ENCODE measurements at regions not wholly inside any gene's neighbourhood (a gene's known extent, or its start where the extent isn't known, plus 50 kb on each side); places are given as distances from the start of the nearest gene placed in this dataset.

DNA sequence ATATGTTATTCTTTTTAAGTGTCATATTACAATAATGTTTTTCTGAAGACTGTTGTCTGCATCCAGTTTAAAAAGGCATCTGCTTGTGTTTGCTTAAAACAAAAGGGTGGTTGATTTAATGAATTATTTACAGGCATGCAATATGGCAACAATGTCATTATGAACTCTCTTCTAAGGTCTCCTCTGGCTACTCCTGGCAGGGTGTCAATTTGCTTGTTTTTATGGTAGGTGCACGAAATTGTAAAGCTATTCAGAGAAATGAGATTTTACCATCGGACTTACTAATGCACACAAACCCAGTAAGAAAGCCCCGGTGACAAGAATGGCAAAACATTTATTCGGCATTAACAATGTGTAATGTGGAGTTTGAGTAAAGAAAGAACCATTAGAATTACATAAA is 539.8 kb upstream of the ZNF608 start:
- no peak for FAIRE-seq
- intact Hi-C loops (cut with micrococcal nuclease) (no loop called here), dilution Hi-C loops (cut with MboI; ENCODE audit: extremely low pct_ligation_motif_present, low sequenced_read_pairs) (no loop called here)
- Histone ChIP-seq H2AFZ (ENCODE audit: low read depth, low read length) (no peak overlapping the region), H3K4me3 (replicated peaks in 1 of 3; ENCODE audit: insufficient read depth in 1 of 3, low read depth in 1 of 3, low read length in 3 of 3) (no peak overlapping the region), H4K20me1 (replicated peaks; ENCODE audit: control insufficient read depth, extremely low read depth, insufficient read depth, low read length) (no peaks in the 10 kb centered on the region), H3K9ac (replicated peaks; ENCODE audit: extremely low read depth, insufficient read depth, low read length) (no peak overlapping the region), H3K27ac (ENCODE audit: insufficient read depth, low read depth, low read length) (no peak overlapping the region), H3K79me2 (ENCODE audit: control insufficient read depth, insufficient read depth, low read length) (no peaks in the 10 kb centered on the region), H3K27me3 (ENCODE audit: control insufficient read depth in 2 of 2, insufficient read depth in 2 of 2, low read length in 2 of 2) (no peaks in the 10 kb centered on the region), H3K4me2 (ENCODE audit: insufficient read depth, low read length) (no peak overlapping the region), H3K9me1 (replicated peaks; ENCODE audit: control insufficient read depth, extremely low read depth, insufficient read depth, low read length) (no peaks in the 10 kb centered on the region), H3K9me3 (replicated peaks; ENCODE audit: control insufficient read depth, insufficient read depth, low read length) (no peaks in the 10 kb centered on the region), H3K36me3 (ENCODE audit: control insufficient read depth in 2 of 2, extremely low read depth in 1 of 2, insufficient read depth in 2 of 2, low read length in 2 of 2) (no peaks in the 10 kb centered on the region), H3K4me1 (ENCODE audit: control insufficient read depth, extremely low read depth, insufficient read depth, low read length) (no peaks in the 10 kb centered on the region)
- DNase-seq (ENCODE audit: low read depth, low spot score), result no peak
- POLR2A ChIA-PET, result no interaction called here
- CTCF ChIA-PET, result interaction anchor here (1.8 kb wide), 1 partner anchor 15 kb away, joined by 3 read pairs; no protein-coding TSS in a partner anchor
- no TSS peak for BruUV-seq (replicated peaks)
- TF ChIP-seq, protein P1, sequence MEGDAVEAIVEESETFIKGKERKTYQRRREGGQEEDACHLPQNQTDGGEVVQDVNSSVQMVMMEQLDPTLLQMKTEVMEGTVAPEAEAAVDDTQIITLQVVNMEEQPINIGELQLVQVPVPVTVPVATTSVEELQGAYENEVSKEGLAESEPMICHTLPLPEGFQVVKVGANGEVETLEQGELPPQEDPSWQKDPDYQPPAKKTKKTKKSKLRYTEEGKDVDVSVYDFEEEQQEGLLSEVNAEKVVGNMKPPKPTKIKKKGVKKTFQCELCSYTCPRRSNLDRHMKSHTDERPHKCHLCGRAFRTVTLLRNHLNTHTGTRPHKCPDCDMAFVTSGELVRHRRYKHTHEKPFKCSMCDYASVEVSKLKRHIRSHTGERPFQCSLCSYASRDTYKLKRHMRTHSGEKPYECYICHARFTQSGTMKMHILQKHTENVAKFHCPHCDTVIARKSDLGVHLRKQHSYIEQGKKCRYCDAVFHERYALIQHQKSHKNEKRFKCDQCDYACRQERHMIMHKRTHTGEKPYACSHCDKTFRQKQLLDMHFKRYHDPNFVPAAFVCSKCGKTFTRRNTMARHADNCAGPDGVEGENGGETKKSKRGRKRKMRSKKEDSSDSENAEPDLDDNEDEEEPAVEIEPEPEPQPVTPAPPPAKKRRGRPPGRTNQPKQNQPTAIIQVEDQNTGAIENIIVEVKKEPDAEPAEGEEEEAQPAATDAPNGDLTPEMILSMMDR (IDR thresholded peaks at IDR 0.05; ENCODE audit: extremely low read depth in 1 of 2, insufficient read depth in 1 of 2, low read depth in 1 of 2, low read length in 2 of 2), result no peak
- TF ChIP-seq POLR2AphosphoS5 (IDR thresholded peaks at IDR 0.05; ENCODE audit: insufficient read depth, low read depth, low read length), result no peak

DNA sequence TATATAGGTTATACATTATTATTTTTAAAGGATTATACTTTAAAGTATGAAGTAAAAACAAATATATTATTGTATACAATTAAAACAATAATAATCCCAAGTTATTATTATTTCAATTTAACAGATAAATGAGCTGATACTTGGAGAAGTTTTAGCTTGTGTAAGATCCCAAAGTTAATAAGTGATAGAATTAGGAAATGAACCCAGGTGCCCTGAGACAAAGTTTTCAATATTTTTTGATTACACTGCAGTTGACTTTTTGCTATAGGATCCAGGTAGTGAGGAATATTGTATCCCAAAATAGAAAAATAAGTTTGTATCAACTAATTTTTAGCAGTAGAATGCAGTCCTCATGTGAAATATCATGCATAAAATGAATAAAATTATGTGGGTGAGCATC is 543.2 kb upstream of the ZNF608 start:
- FAIRE-seq, result no peak
- ChIA-PET CTCF (interaction anchor here (2.5 kb wide), 1 partner anchor 10 kb away, joined by 10 read pairs; no protein-coding TSS in a partner anchor), POLR2A (no interaction called here)
- dilution Hi-C loops (cut with MboI; ENCODE audit: extremely low pct_ligation_motif_present, low sequenced_read_pairs), result no loop called here
- Histone ChIP-seq H3K79me2 (ENCODE audit: control insufficient read depth, insufficient read depth, low read length) (no peaks in the 10 kb centered on the region), H3K36me3 (ENCODE audit: control insufficient read depth in 2 of 2, extremely low read depth in 1 of 2, insufficient read depth in 2 of 2, low read length in 2 of 2) (no peaks in the 10 kb centered on the region), H3K9me1 (replicated peaks; ENCODE audit: control insufficient read depth, extremely low read depth, insufficient read depth, low read length) (no peaks in the 10 kb centered on the region), H4K20me1 (replicated peaks; ENCODE audit: control insufficient read depth, extremely low read depth, insufficient read depth, low read length) (no peaks in the 10 kb centered on the region), H3K4me1 (ENCODE audit: control insufficient read depth, extremely low read depth, insufficient read depth, low read length) (no peaks in the 10 kb centered on the region), H2AFZ (ENCODE audit: low read depth, low read length) (no peak overlapping the region), H3K4me2 (ENCODE audit: insufficient read depth, low read length) (no peak overlapping the region), H3K9me3 (replicated peaks; ENCODE audit: control insufficient read depth, insufficient read depth, low read length) (no peaks in the 10 kb centered on the region), H3K27me3 (ENCODE audit: control insufficient read depth in 2 of 2, insufficient read depth in 2 of 2, low read length in 2 of 2) (no peaks in the 10 kb centered on the region), H3K27ac (ENCODE audit: insufficient read depth, low read depth, low read length) (no peak overlapping the region), H3K4me3 (replicated peaks in 1 of 3; ENCODE audit: insufficient read depth in 1 of 3, low read depth in 1 of 3, low read length in 3 of 3) (no peak overlapping the region), H3K9ac (replicated peaks; ENCODE audit: extremely low read depth, insufficient read depth, low read length) (no peak overlapping the region)
- intact Hi-C loops (cut with micrococcal nuclease), result no loop called here
- DNase-seq (ENCODE audit: low read depth, low spot score), result no peak
- TF ChIP-seq POLR2A (IDR thresholded peaks at IDR 0.05; ENCODE audit: low read depth, low read length) (no peak), EZH2 (IDR thresholded peaks at IDR 0.05; ENCODE audit: borderline replicate concordance, low read depth, low read length, severe bottlenecking) (no peak), JUN (IDR thresholded peaks at IDR 0.05; ENCODE audit: borderline replicate concordance, insufficient read depth, insufficient read length, low read depth) (no peak), FOS (IDR thresholded peaks at IDR 0.05; ENCODE audit: borderline replicate concordance, insufficient read depth, low read length) (no peak), GATA2 (IDR thresholded peaks at IDR 0.05; ENCODE audit: insufficient read depth, insufficient read length, low read depth, low read length) (no peak)
- TF ChIP-seq, protein P1 (IDR thresholded peaks at IDR 0.05; ENCODE audit: extremely low read depth in 1 of 2, insufficient read depth in 1 of 2, low read depth in 1 of 2, low read length in 2 of 2), result no peak
- BruUV-seq (replicated peaks), result no TSS peak

Data from endothelial cell of umbilical vein (primary cell).